ENCODE measurements at regions not wholly inside any gene's neighbourhood (a gene's known extent, or its start where the extent isn't known, plus 50 kb on each side); places are given as distances from the start of the nearest gene placed in this dataset.

- Histone ChIP-seq H3K4me2 (ENCODE audit: extremely low read depth, insufficient read depth, low read length) (no peak overlapping the region), H4K20me1 (ENCODE audit: control insufficient read depth, extremely low read depth, insufficient read depth, low read length) (peaks cover 3% of the 10 kb centered on the region), H3K4me3 (replicated peaks in 1 of 4; ENCODE audit: control extremely low read depth in 1 of 4, insufficient read depth in 1 of 4, low read depth in 3 of 4, low read length in 4 of 4) (no peak overlapping the region), H3K27ac (ENCODE audit: insufficient read depth, low read length) (no peak overlapping the region), H3K36me3 (ENCODE audit: control insufficient read depth, insufficient read depth, low read length) (peaks cover 14% of the 10 kb centered on the region), H3K9me3 (ENCODE audit: control insufficient read depth, insufficient read depth, low read depth, low read length) (no peaks in the 10 kb centered on the region), H3K9ac (ENCODE audit: insufficient read depth, low read length) (no peak overlapping the region), H3K79me2 (ENCODE audit: control insufficient read depth, insufficient read depth, low read length) (peaks cover 97% of the 10 kb centered on the region), H3K27me3 (ENCODE audit: control insufficient read depth, insufficient read depth, low read length) (no peaks in the 10 kb centered on the region), H3K4me1 (ENCODE audit: control insufficient read depth, extremely low read depth, insufficient read depth, low read length) (peaks cover 37% of the 10 kb centered on the region), H2AFZ (ENCODE audit: low read length) (no peak overlapping the region)
- DNase-seq (ENCODE audit: low read depth in 2 of 2), result no peak
- TF ChIP-seq CTCF (conservative IDR thresholded peaks at IDR 0.05 in 1 of 2, IDR thresholded peaks at IDR 0.05 in 1 of 2; ENCODE audit: low read depth in 1 of 2, low read length in 2 of 2), result no peak
- no peak for TF ChIP-seq EZH2 (IDR thresholded peaks at IDR 0.05; ENCODE audit: low read length, missing control alignments)
Observed at GRCh38 chr17:77456271-77456950, 315.6 kb downstream of the SEC14L1 start.

- H3K9me3 ChIP-seq (ENCODE audit: control insufficient read depth, insufficient read depth, low read depth, low read length), result no peaks in the 10 kb centered on the region
- H3K36me3 ChIP-seq (ENCODE audit: control insufficient read depth, insufficient read depth, low read length), result peaks cover 14% of the 10 kb centered on the region
- H3K27me3 ChIP-seq (ENCODE audit: control insufficient read depth, insufficient read depth, low read length), result no peaks in the 10 kb centered on the region
- H3K79me2 ChIP-seq (ENCODE audit: control insufficient read depth, insufficient read depth, low read length), result peaks cover 97% of the 10 kb centered on the region
- H3K9ac ChIP-seq (ENCODE audit: insufficient read depth, low read length), result no peak overlapping the region
- H3K4me2 ChIP-seq (ENCODE audit: extremely low read depth, insufficient read depth, low read length), result no peak overlapping the region
- H3K4me3 ChIP-seq (replicated peaks in 1 of 4; ENCODE audit: control extremely low read depth in 1 of 4, insufficient read depth in 1 of 4, low read depth in 3 of 4, low read length in 4 of 4), result no peak overlapping the region
- TF ChIP-seq CTCF (conservative IDR thresholded peaks at IDR 0.05 in 1 of 2, IDR thresholded peaks at IDR 0.05 in 1 of 2; ENCODE audit: low read depth in 1 of 2, low read length in 2 of 2) (no peak), EZH2 (IDR thresholded peaks at IDR 0.05; ENCODE audit: low read length, missing control alignments) (no peak)
- DNase-seq (ENCODE audit: low read depth in 2 of 2), result no peak
- H3K27ac ChIP-seq (ENCODE audit: insufficient read depth, low read length), result no peak overlapping the region
- H2AFZ ChIP-seq (ENCODE audit: low read length), result no peak overlapping the region
- peaks cover 3% of the 10 kb centered on the region for H4K20me1 ChIP-seq (ENCODE audit: control insufficient read depth, extremely low read depth, insufficient read depth, low read length)
- peaks cover 37% of the 10 kb centered on the region for H3K4me1 ChIP-seq (ENCODE audit: control insufficient read depth, extremely low read depth, insufficient read depth, low read length)
Observed at GRCh38 chr17:77456951-77457548, 316.3 kb downstream of the SEC14L1 start.

- Histone ChIP-seq H4K20me1 (ENCODE audit: control insufficient read depth, extremely low read depth, insufficient read depth, low read length) (peaks cover 1% of the 10 kb centered on the region), H3K9ac (ENCODE audit: insufficient read depth, low read length) (no peak overlapping the region), H3K9me3 (ENCODE audit: control insufficient read depth, insufficient read depth, low read depth, low read length) (no peaks in the 10 kb centered on the region), H3K4me3 (replicated peaks in 1 of 4; ENCODE audit: control extremely low read depth in 1 of 4, insufficient read depth in 1 of 4, low read depth in 3 of 4, low read length in 4 of 4) (no peak overlapping the region), H3K4me1 (ENCODE audit: control insufficient read depth, extremely low read depth, insufficient read depth, low read length) (peaks cover 32% of the 10 kb centered on the region), H3K4me2 (ENCODE audit: extremely low read depth, insufficient read depth, low read length) (no peak overlapping the region), H3K27ac (ENCODE audit: insufficient read depth, low read length) (no peak overlapping the region), H3K79me2 (ENCODE audit: control insufficient read depth, insufficient read depth, low read length) (peaks cover 96% of the 10 kb centered on the region), H2AFZ (ENCODE audit: low read length) (no peak overlapping the region), H3K27me3 (ENCODE audit: control insufficient read depth, insufficient read depth, low read length) (no peaks in the 10 kb centered on the region), H3K36me3 (ENCODE audit: control insufficient read depth, insufficient read depth, low read length) (peaks cover 14% of the 10 kb centered on the region)
- no peak for TF ChIP-seq CTCF (conservative IDR thresholded peaks at IDR 0.05 in 1 of 2, IDR thresholded peaks at IDR 0.05 in 1 of 2; ENCODE audit: low read depth in 1 of 2, low read length in 2 of 2)
- no peak for TF ChIP-seq EZH2 (IDR thresholded peaks at IDR 0.05; ENCODE audit: low read length, missing control alignments)
- no peak for DNase-seq (ENCODE audit: low read depth in 2 of 2)
Observed at GRCh38 chr17:77457572-77458201, 316.9 kb downstream of the SEC14L1 start.
